Erythroblast (primary cell): ENCODE measurements at regions not wholly inside any gene's neighbourhood (a gene's known extent, or its start where the extent isn't known, plus 50 kb on each side); places are given as distances from the start of the nearest gene placed in this dataset.

Source experiments
- DNase-seq, 2 experiments: peaks; one replicate each; lab custom pipeline; 2025; lab: John Stamatoyannopoulos, UW
- GATA1 ChIP-seq: IDR thresholded peaks from 2 replicates; pipeline ENCODE4 v1.6.1; 2011; ENCODE audit warnings: low read depth, mild to moderate bottlenecking, control low read depth, low read length, moderate library complexity
- POLR2A ChIP-seq: IDR thresholded peaks from 2 replicates; pipeline ENCODE4 v1.6.1; 2011; ENCODE audit warnings: mild to moderate bottlenecking, low read length

- TF ChIP-seq GATA1 (no peak), POLR2A (no peak)
Observed at GRCh38 chr2:193990868-193991267, 1666.2 kb upstream of the SLC39A10 start.

GRCh38 chr2:193989645-193990044, 1667.4 kb upstream of the SLC39A10 start:
- TF ChIP-seq POLR2A (no peak), GATA1 (no peak)
- no peak for DNase-seq

More at GRCh38 chr2:193990868-193991267, 1666.2 kb upstream of the SLC39A10 start:
- DNase-seq: no peak

GRCh38 chr2:193988784-193989183, 1668.2 kb upstream of the SLC39A10 start:
- no peak for DNase-seq

GRCh38 chr2:193985272-193985671, 1671.8 kb upstream of the SLC39A10 start:
- DNase-seq: no peak
- TF ChIP-seq GATA1 (no peak), POLR2A (no peak)

More at GRCh38 chr2:193988784-193989183, 1668.2 kb upstream of the SLC39A10 start:
- TF ChIP-seq GATA1 (no peak), POLR2A (no peak)

GRCh38 chr2:193980599-193980998, 1676.4 kb upstream of the SLC39A10 start:
- TF ChIP-seq POLR2A (no peak), GATA1 (no peak)
- no peak for DNase-seq

GRCh38 chr2:193973781-193974180, 1683.2 kb upstream of the SLC39A10 start:
- TF ChIP-seq POLR2A (no peak), GATA1 (no peak)
- DNase-seq: no peak

- no peak for TF ChIP-seq GATA1
- TF ChIP-seq POLR2A: no peak
- DNase-seq: no peak
Observed at GRCh38 chr2:193966590-193966989, 1690.4 kb upstream of the SLC39A10 start.

- TF ChIP-seq GATA1 (no peak), POLR2A (no peak)
- no peak for DNase-seq
Observed at GRCh38 chr2:193965263-193965662, 1691.8 kb upstream of the SLC39A10 start.

GRCh38 chr2:193963472-193964119, 1693.4 kb upstream of the SLC39A10 start:
- DNase-seq: peak; percentile 1 to 11
- TF ChIP-seq POLR2A: no peak
- no peak for TF ChIP-seq GATA1

- TF ChIP-seq GATA1: no peak
- no peak for TF ChIP-seq POLR2A
- no peak for DNase-seq
Observed at GRCh38 chr2:193946806-193947205, 1710.2 kb upstream of the SLC39A10 start.

GRCh38 chr2:193943406-193943960, 1713.5 kb upstream of the SLC39A10 start:
- no peak for TF ChIP-seq GATA1
- TF ChIP-seq POLR2A: no peak
- no peak for DNase-seq

GRCh38 chr2:193935114-193935513, 1721.9 kb upstream of the SLC39A10 start:
- DNase-seq: no peak
- no peak for TF ChIP-seq POLR2A
- TF ChIP-seq GATA1: no peak

- DNase-seq: no peak
- TF ChIP-seq POLR2A (no peak), GATA1 (no peak)
Observed at GRCh38 chr2:193929131-193929530, 1727.9 kb upstream of the SLC39A10 start.

GRCh38 chr2:193907561-193907960, 1712.8 kb upstream of the TMEFF2 start:
- DNase-seq: no peak
- TF ChIP-seq GATA1 (no peak), POLR2A (no peak)

GRCh38 chr2:193900292-193900691, 1705.6 kb upstream of the TMEFF2 start:
- no peak for DNase-seq
- TF ChIP-seq GATA1: no peak
- TF ChIP-seq POLR2A: no peak
